NB4 (cell line): ENCODE measurements at regions not wholly inside any gene's neighbourhood (a gene's known extent, or its start where the extent isn't known, plus 50 kb on each side); places are given as distances from the start of the nearest gene placed in this dataset.

Source experiments
- CTCF ChIP-seq: IDR thresholded peaks from one replicate; pipeline ENCODE4 v1.5.1; 2012; ENCODE audit warnings: low read depth, low read length
- MAX ChIP-seq: IDR thresholded peaks from 2 replicates; pipeline ENCODE4 v1.6.1; 2011; ENCODE audit warnings: low read depth, low read length
- MYC ChIP-seq: IDR thresholded peaks from 2 replicates; pipeline ENCODE4 v1.6.1; 2011; ENCODE audit warnings: low read depth, low read length
- POLR2A ChIP-seq: IDR thresholded peaks from 2 replicates; pipeline ENCODE4 v1.6.1; 2011; ENCODE audit warnings: mild to moderate bottlenecking; ENCODE audit not compliant: insufficient read length; ENCODE audit errors: extremely low read depth

DNA sequence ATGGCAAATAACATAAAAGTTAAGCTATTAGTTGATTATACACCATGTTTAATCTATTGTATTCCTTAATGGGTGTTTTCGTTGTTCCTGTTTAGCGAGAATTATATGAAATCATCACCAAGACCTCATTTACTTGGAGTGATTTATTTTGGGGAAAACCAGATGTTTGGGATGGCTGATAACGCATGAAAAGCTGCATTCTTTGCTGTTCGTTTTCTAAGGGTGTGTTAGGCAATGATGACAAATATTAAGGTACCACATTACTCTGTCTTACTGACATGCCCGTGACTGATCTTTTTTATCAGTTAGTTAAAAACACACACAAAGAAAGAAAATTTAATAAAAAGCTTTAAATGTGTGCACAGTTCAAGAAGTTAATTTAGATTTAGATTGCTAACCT, 176.4 kb downstream of the ZFP64 start:
- TF ChIP-seq CTCF (no peak), MAX (no peak), POLR2A (no peak), MYC (no peak)
